NOMO-1 treated with DMSO at 0.1 percent for 48 hours (cell line): ENCODE measurements at regions not wholly inside any gene's neighbourhood (a gene's known extent, or its start where the extent isn't known, plus 50 kb on each side); places are given as distances from the start of the nearest gene placed in this dataset.
"Not testable (repeated sequence)": the region's sequence is repeated elsewhere in the genome, so short reads cannot be mapped to it uniquely, and the experiment has no call there.

Experiments used
- DNase-seq: peaks from one replicate; lab custom pipeline; 2025; ENCODE audit not compliant: unreplicated experiment; lab: John Stamatoyannopoulos, UW

DNA sequence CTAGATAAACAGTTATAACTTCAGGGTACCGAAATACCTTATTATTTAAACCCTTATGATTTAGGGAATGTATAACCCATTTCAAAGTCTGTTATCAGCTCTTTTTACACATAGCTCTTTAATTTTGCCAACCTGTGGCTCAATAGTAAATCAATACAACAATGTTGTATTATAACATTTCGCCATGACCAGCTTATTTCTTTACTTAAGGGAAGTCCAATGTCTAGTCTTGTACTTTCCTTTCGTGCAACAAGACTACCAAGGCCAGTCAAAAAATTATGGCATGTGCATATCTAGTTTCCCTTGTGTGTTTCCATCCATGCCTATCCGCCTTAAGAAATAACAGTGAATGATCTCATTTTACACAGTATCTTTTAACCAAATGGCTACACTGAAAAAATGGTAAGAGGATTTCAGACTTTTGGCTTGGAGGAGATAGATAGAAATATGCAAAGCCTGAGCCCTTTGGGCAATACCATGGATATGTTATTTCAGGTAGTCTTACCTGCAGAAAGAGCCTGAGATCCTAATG is 239.5 kb upstream of the RPS23 start:
- no peak for DNase-seq

DNA sequence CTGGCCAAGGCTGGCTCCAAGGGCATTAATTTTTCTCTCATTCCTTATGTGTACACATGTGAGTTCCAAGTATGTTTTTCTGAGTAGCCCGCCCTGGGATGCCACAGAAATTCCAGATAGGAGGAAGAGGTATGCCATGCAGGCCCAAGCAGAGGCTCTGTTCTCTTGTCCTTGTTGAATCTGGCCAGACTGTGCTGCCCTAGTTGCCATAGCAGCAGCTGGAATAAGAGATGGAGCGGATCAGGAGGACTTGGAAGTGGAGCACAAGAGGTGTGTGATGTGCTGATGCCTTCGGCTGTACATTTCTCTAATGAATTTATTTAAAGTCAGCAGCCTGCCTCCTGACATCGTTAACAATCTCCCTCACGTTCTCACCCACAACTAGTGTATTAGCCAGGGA is 235.6 kb upstream of the RPS23 start:
- DNase-seq, result no peak

GRCh38 chr5:82512025-82512424 is 233.9 kb upstream of the RPS23 start:
- no peak for DNase-seq

- DNase-seq, result no peak
These were observed 233.0 kb upstream of the RPS23 start for GRCh38 chr5:82511134-82511533.

DNA sequence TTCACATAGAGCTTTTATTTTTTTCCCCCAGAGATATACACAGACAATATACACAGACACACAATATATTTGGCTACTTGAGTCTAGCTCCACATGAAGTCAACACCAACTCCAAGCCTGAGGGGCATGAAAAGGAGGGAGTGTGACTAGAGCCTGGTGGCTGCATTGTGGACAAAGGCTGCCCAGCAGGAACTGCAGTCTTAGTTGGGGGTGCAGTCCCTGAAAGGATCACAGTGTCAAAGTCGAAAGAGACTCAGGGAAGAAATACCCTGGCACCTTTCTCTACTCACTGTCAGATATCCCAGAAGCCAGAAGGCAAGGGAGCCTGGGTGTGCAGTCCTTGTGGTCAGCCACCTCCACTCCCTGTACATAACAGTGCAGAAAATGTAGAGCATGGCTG is 231.6 kb upstream of the RPS23 start:
- DNase-seq, result no peak

- not testable (repeated sequence) for DNase-seq
These were observed 228.2 kb upstream of the RPS23 start for GRCh38 chr5:82506390-82506789.

- DNase-seq, result no peak
These were observed 221.6 kb upstream of the RPS23 start for GRCh38 chr5:82499725-82500244.

DNA sequence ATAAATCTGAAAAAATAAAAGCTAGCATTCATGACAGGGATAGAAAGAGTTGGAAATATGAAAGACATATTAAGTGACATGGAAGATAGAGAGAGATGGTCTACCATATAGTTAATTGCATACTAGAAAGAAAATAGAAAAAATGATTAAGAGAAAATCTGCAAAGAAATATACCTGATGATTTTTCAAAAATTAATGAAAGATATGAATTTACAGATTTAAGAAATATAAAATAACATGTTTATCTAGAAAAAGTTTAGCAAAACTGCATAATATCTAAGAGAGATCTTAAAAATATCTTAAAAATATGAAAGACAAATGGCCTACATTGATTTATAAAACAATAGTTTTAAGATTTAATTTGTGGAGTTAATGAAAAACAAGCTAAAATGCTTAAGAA is 219.1 kb upstream of the RPS23 start:
- DNase-seq, result no peak

DNA sequence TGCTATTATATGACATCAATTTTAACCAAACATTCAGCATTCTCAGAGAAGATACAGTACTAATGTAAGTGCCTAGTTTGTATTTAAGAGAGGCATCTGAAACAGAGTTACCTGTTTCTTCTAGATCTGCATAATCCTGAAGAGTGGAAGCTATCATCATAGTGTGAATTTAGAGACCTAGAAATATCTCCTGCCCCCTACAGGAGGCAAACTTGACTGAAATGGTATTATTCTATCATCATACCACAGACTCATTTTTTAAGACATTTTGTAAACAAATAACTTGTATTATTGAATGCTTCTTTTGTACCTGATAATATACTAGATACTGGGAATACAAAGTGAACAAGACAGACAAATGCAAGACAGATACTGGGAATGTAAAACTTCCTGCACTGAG is 216.8 kb upstream of the RPS23 start:
- no peak for DNase-seq

GRCh38 chr5:82493221-82493620 is 215.1 kb upstream of the RPS23 start:
- DNase-seq, result no peak

GRCh38 chr5:82491397-82491796 is 213.2 kb upstream of the RPS23 start:
- DNase-seq, result peak; percentile 17

- DNase-seq, result no peak
These were observed 211.5 kb upstream of the RPS23 start for GRCh38 chr5:82489683-82490082.

GRCh38 chr5:82487131-82487530 is 209.0 kb upstream of the RPS23 start:
- peak; percentile 73 for DNase-seq

DNA sequence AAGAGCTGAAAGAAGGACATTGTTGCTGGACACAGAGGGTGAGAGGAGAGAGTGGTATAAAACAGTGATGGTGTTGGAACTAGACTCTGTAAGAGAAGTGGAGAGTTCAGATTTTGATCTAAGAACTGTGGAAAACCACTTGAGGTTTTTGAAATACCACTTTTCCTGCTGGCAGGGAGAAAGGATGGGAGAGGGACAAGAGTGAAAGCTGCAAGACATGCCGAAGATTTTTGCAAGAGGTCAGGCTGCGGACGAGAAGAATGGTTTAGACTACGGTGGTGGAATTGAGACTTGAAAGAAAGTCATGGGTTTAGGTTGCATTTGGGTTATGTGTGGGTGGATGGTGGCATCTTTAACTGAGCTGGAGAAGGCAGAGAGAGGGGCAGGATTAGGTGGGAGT is 202.2 kb upstream of the RPS23 start:
- DNase-seq, result no peak

DNA sequence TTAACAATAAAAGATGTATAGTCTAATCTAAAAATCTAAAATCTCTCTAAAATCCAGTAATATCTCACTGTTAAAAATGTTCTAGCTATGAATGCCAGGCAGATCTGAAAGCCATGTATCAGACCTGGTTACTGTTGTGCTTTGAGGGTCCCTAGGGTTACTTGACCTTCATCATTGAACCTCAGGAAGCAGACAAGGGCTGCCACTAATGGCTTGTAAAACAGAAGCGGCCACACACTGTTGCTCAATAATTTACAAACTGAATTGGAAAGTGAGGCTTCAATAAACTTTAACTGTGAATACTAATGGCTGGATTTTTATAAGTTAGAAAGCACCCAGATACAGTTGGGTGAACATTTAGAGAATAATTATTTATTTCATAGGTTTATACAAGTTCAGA is 198.0 kb upstream of the RPS23 start:
- peak; percentile 53 for DNase-seq

GRCh38 chr5:82473262-82473661 is 195.1 kb upstream of the RPS23 start:
- DNase-seq, result no peak

- DNase-seq, result no peak
These were observed 192.2 kb upstream of the RPS23 start for GRCh38 chr5:82470185-82470994.

GRCh38 chr5:82466986-82467561 is 188.9 kb upstream of the RPS23 start:
- peak; percentile 5 for DNase-seq

GRCh38 chr5:82465235-82465634 is 187.1 kb upstream of the RPS23 start:
- DNase-seq, result no peak

- DNase-seq, result no peak
These were observed 181.5 kb upstream of the RPS23 start for GRCh38 chr5:82459626-82460025.

DNA sequence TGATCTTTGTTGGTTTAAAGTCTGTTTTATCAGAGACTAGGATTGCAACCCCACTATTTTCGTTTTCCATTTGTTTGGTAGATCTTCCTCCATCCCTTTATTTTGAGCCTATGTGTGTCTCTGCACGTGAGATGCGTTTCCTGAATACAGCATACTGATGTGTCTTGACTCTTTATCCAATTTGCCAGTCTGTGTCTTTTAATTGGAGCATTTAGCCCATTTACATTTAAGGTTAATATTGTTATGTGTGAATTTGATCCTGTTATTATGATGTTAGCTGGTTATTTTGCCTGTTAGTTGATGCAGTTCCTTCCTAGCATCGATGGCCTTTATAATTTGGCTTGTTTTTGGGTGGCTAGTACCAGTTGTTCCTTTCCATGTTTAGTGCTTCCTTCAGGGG is 177.2 kb upstream of the RPS23 start:
- DNase-seq, result not testable (repeated sequence)

GRCh38 chr5:82448374-82448773 is 170.2 kb upstream of the RPS23 start:
- no peak for DNase-seq
